HG03175 (cell line): ENCODE measurements at regions not wholly inside any gene's neighbourhood (a gene's known extent, or its start where the extent isn't known, plus 50 kb on each side); places are given as distances from the start of the nearest gene placed in this dataset.
"Not testable (repeated sequence)": the region's sequence is repeated elsewhere in the genome, so short reads cannot be mapped to it uniquely, and the experiment has no call there.

ENCODE experiments used
- ATAC-seq: cut with Tn5 transposase; IDR thresholded peaks from one replicate; pipeline ENCODE4 v1.9.1; 2021; ENCODE audit warnings: mild to moderate bottlenecking, moderate library complexity; ENCODE audit not compliant: unreplicated experiment

GRCh38 chr4:181874602-181875001 lies 368.6 kb upstream of the TENM3 start:
- ATAC-seq = no peak

- ATAC-seq = no peak
Observed at GRCh38 chr4:181877329-181877848, 365.8 kb upstream of the TENM3 start.

- ATAC-seq = no peak
Observed at GRCh38 chr4:181890031-181890430, 353.2 kb upstream of the TENM3 start.

GRCh38 chr4:181890911-181891310 lies 352.3 kb upstream of the TENM3 start:
- no peak for ATAC-seq

- no peak for ATAC-seq
Observed at GRCh38 chr4:181896614-181897013, 346.6 kb upstream of the TENM3 start.

- ATAC-seq = no peak
Observed at GRCh38 chr4:181897935-181898334, 345.3 kb upstream of the TENM3 start.

GRCh38 chr4:181902404-181902803 lies 340.8 kb upstream of the TENM3 start:
- ATAC-seq = not testable (repeated sequence)

- no peak for ATAC-seq
Observed at GRCh38 chr4:181905708-181906107, 337.5 kb upstream of the TENM3 start.

- no peak for ATAC-seq
Observed at GRCh38 chr4:181908168-181908567, 335.0 kb upstream of the TENM3 start.

- ATAC-seq = no peak
Observed at GRCh38 chr4:181909368-181909767, 333.8 kb upstream of the TENM3 start.

GRCh38 chr4:181911420-181911819 lies 331.8 kb upstream of the TENM3 start:
- ATAC-seq = no peak

- no peak for ATAC-seq
Observed at GRCh38 chr4:181933471-181933870, 309.7 kb upstream of the TENM3 start.

GRCh38 chr4:181938631-181939030 lies 304.6 kb upstream of the TENM3 start:
- ATAC-seq = no peak

GRCh38 chr4:181939199-181939945 lies 303.8 kb upstream of the TENM3 start:
- ATAC-seq = no peak

- ATAC-seq = no peak
Observed at GRCh38 chr4:181944527-181944926, 298.7 kb upstream of the TENM3 start.

- no peak for ATAC-seq
Observed at GRCh38 chr4:181946902-181947301, 296.3 kb upstream of the TENM3 start.

- ATAC-seq = no peak
Observed at GRCh38 chr4:181948839-181949382, 294.3 kb upstream of the TENM3 start.

GRCh38 chr4:181949704-181950312 lies 293.4 kb upstream of the TENM3 start:
- ATAC-seq = no peak

GRCh38 chr4:181950372-181951127 lies 292.7 kb upstream of the TENM3 start:
- no peak for ATAC-seq

- no peak for ATAC-seq
Observed at GRCh38 chr4:181951265-181951664, 291.9 kb upstream of the TENM3 start.

- no peak for ATAC-seq
Observed at GRCh38 chr4:181952478-181952877, 290.7 kb upstream of the TENM3 start.
